ENCODE measurements at regions not wholly inside any gene's neighbourhood (a gene's known extent, or its start where the extent isn't known, plus 50 kb on each side); places are given as distances from the start of the nearest gene placed in this dataset.

DNA sequence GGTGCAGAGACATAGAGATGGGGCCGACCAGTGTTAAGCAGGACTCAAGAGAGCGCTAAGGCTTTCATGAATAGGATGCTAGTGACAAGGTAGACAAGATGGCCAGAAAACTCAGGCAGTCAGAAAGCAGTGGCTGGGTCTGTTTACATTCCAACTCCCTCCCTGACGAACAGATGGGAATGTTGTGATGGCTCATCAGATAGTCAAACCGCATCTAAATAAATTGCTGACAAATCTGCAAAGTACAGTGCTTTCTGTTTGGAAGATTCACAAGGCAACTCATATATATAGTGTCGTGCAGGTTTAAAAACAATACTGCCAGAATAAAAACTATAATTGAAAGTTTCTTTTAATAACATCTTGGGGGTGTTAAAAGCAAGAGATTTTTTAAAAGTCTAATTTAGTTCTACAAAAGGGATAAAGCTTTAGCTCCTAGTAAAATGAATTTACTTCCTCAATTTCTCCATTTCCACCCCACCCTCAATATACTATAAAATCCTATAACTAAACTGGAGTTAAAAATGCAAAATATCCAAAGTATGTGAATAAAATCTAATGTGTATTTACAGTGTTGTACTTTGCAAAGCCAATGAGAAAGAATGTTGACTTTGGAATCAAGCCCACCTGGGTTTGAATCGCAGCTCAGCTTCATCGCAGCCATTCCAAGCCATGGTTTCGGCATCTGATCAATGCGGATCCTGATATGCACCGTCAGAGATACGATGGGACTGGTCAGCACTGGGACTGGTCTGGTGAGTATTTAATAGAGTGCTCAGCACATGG, 247.3 kb upstream of the PDE10A start:
- TF ChIP-seq, protein P1, sequence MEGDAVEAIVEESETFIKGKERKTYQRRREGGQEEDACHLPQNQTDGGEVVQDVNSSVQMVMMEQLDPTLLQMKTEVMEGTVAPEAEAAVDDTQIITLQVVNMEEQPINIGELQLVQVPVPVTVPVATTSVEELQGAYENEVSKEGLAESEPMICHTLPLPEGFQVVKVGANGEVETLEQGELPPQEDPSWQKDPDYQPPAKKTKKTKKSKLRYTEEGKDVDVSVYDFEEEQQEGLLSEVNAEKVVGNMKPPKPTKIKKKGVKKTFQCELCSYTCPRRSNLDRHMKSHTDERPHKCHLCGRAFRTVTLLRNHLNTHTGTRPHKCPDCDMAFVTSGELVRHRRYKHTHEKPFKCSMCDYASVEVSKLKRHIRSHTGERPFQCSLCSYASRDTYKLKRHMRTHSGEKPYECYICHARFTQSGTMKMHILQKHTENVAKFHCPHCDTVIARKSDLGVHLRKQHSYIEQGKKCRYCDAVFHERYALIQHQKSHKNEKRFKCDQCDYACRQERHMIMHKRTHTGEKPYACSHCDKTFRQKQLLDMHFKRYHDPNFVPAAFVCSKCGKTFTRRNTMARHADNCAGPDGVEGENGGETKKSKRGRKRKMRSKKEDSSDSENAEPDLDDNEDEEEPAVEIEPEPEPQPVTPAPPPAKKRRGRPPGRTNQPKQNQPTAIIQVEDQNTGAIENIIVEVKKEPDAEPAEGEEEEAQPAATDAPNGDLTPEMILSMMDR (IDR thresholded peaks at IDR 0.05), result no peak
- no peak for TF ChIP-seq ZFX (IDR thresholded peaks at IDR 0.05; ENCODE audit: borderline replicate concordance)
